OCI-LY3 (cell line): ENCODE measurements at regions not wholly inside any gene's neighbourhood (a gene's known extent, or its start where the extent isn't known, plus 50 kb on each side); places are given as distances from the start of the nearest gene placed in this dataset.

Experiments used
- H2AFZ ChIP-seq: fragments of 200-600, 300-600 bp; shearing (Covaris generic); 2 replicates; pipeline ENCODE4 v1.6.0; 2014; ENCODE audit warnings: antibody characterized with exemption, low read depth, low read length
- H3K27ac ChIP-seq: fragments of 200-600, 300-600 bp; sonication (generic); 2 replicates; pipeline ENCODE4 v1.5.1; 2014; ENCODE audit warnings: mild to moderate bottlenecking, low read length, moderate library complexity, mixed read lengths
- H3K27me3 ChIP-seq: fragments of 200-600, 300-600 bp; sonication (generic); 2 replicates; pipeline ENCODE4 v1.6.1; 2014; ENCODE audit warnings: low read depth, low read length, mixed read lengths
- H3K36me3 ChIP-seq: fragments of 200-600, 300-600 bp; sonication (generic); replicated peaks from 2 replicates; pipeline ENCODE3; 2014; ENCODE audit warnings: low read depth, low read length, mixed read lengths
- H3K4me1 ChIP-seq: fragments of 300-600, 200-600 bp; sonication (generic); 2 replicates; pipeline ENCODE4 v1.6.1; 2014; ENCODE audit warnings: low read length, mixed read lengths
- H3K4me2 ChIP-seq: fragments of 200-600, 300-600 bp; sonication (generic); 2 replicates; pipeline ENCODE4 v1.6.1; 2014; ENCODE audit warnings: low read length, mixed read lengths
- H3K4me3 ChIP-seq: fragments of 300-600, 200-600 bp; sonication (generic); 2 replicates; pipeline ENCODE4 v1.5.1; 2014; ENCODE audit warnings: antibody characterized with exemption, mild to moderate bottlenecking, low read length, moderate library complexity
- H3K79me2 ChIP-seq: fragments of 300-600, 200-600 bp; shearing (Covaris generic); 2 replicates; pipeline ENCODE4 v1.6.1; 2014; ENCODE audit warnings: mild to moderate bottlenecking, low read length, mixed read lengths
- H3K9ac ChIP-seq: fragments of 300-600, 200-600 bp; shearing (Covaris generic); 2 replicates; pipeline ENCODE4 v1.6.0; 2014; ENCODE audit warnings: mild to moderate bottlenecking, low read length, moderate library complexity
- H3K9me3 ChIP-seq: fragments of 200-600, 300-600 bp; shearing (Covaris generic); 2 replicates; pipeline ENCODE4 v1.6.1; 2014; ENCODE audit warnings: low read length, mixed read lengths; ENCODE audit not compliant: insufficient read depth
- H4K20me1 ChIP-seq: fragments of 200-600, 300-600 bp; sonication (generic); 2 replicates; pipeline ENCODE4 v1.6.1; 2016; ENCODE audit warnings: low read length, mixed read lengths; ENCODE audit not compliant: insufficient read depth
- CTCF ChIP-seq: fragments of 200-600, 300-600 bp; sonication (generic); IDR thresholded peaks from 2 replicates; pipeline ENCODE4 v1.5.1; 2014; ENCODE audit warnings: antibody characterized with exemption, low read length, low read depth
- EZH2phosphoT487 ChIP-seq: fragments of 200-600 bp; shearing (Covaris generic); IDR thresholded peaks from 2 replicates; pipeline ENCODE4 v1.6.1; 2018; ENCODE audit warnings: antibody characterized with exemption, mixed run types, low read depth

DNA sequence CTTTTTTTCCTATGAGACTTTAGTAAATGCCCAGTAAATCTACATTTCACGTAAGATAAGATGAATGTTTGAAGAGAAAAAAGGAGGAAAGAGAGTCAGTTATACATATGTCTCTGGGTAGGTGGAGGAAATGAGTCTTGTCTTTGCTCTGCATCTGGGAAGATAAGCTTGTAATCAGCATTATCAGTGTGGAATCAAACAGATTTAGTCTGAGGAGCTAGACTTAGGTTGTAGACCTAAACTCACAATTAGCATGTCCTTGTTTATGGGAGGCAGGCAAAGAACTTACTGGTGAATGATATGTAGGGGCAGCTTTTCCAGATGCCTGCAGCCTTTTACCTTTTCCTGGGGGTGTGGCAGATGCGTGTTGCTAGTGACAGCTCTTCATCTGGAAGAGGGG, 962.3 kb downstream of the TBC1D22A start:
- Histone ChIP-seq H3K27me3 (no peaks in the 10 kb centered on the region), H3K36me3 (no peaks in the 10 kb centered on the region), H3K4me2 (no peak overlapping the region), H3K9ac (no peak overlapping the region), H2AFZ (no peak overlapping the region), H3K4me3 (no peak overlapping the region), H3K9me3 (no peaks in the 10 kb centered on the region), H3K79me2 (no peaks in the 10 kb centered on the region), H3K27ac (no peak overlapping the region), H3K4me1 (no peaks in the 10 kb centered on the region), H4K20me1 (no peaks in the 10 kb centered on the region)
- TF ChIP-seq EZH2phosphoT487 (no peak), CTCF (no peak)

DNA sequence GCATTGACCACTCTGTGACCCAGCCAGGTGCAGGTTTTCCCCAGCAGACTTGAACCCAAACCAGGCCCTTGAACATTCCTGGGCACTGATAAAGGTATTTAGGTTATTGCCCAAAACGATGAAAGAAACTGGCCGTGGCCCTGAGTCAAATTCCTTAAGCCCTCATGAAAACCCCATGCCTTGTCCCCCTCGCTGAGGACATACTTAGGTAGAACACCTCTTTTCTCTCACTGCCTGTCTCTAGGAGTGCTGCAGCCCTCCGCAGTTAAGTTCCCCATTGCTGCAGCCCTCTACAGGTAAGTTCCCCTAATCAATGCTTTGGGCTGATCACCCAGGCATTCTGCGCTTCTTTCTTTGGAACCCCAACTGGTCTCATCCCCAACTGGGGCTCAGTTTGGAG, 961.6 kb downstream of the TBC1D22A start:
- no peak overlapping the region for H3K4me2 ChIP-seq
- no peak overlapping the region for H3K27ac ChIP-seq
- H3K4me1 ChIP-seq: no peaks in the 10 kb centered on the region
- TF ChIP-seq EZH2phosphoT487 (no peak), CTCF (no peak)
- H3K9ac ChIP-seq: no peak overlapping the region
- H3K36me3 ChIP-seq: no peaks in the 10 kb centered on the region
- no peak overlapping the region for H3K4me3 ChIP-seq
- no peaks in the 10 kb centered on the region for H3K27me3 ChIP-seq
- H2AFZ ChIP-seq: no peak overlapping the region
- H4K20me1 ChIP-seq: no peaks in the 10 kb centered on the region
- H3K9me3 ChIP-seq: no peaks in the 10 kb centered on the region
- H3K79me2 ChIP-seq: no peaks in the 10 kb centered on the region

GRCh38 chr22:47718337-47718736, 955.9 kb downstream of the TBC1D22A start:
- no peak overlapping the region for H3K4me2 ChIP-seq
- H3K4me1 ChIP-seq: no peaks in the 10 kb centered on the region
- H3K27ac ChIP-seq: no peak overlapping the region
- no peaks in the 10 kb centered on the region for H3K9me3 ChIP-seq
- H3K79me2 ChIP-seq: no peaks in the 10 kb centered on the region
- no peak overlapping the region for H3K9ac ChIP-seq
- H3K36me3 ChIP-seq: no peaks in the 10 kb centered on the region
- H3K27me3 ChIP-seq: no peaks in the 10 kb centered on the region
- H4K20me1 ChIP-seq: no peaks in the 10 kb centered on the region
- H3K4me3 ChIP-seq: no peak overlapping the region
- no peak for TF ChIP-seq EZH2phosphoT487
- TF ChIP-seq CTCF: no peak
- H2AFZ ChIP-seq: no peak overlapping the region

GRCh38 chr22:47716890-47717615, 954.6 kb downstream of the TBC1D22A start:
- Histone ChIP-seq H3K9ac (no peak overlapping the region), H2AFZ (no peak overlapping the region), H3K36me3 (no peaks in the 10 kb centered on the region), H3K4me3 (no peak overlapping the region), H3K4me2 (no peak overlapping the region), H3K27me3 (no peaks in the 10 kb centered on the region), H3K79me2 (no peaks in the 10 kb centered on the region), H4K20me1 (no peaks in the 10 kb centered on the region), H3K9me3 (no peaks in the 10 kb centered on the region), H3K27ac (no peak overlapping the region), H3K4me1 (no peaks in the 10 kb centered on the region)
- no peak for TF ChIP-seq CTCF
- no peak for TF ChIP-seq EZH2phosphoT487
